ENCODE measurements at regions not wholly inside any gene's neighbourhood (a gene's known extent, or its start where the extent isn't known, plus 50 kb on each side); places are given as distances from the start of the nearest gene placed in this dataset.

GRCh38 chr3:118526758-118527513, 507.7 kb downstream of the IGSF11 start:
- no peak overlapping the region for H2BK20ac ChIP-seq (ENCODE audit: low read length)
- no peak overlapping the region for H2BK12ac ChIP-seq (ENCODE audit: low read depth, low read length)
- no peak overlapping the region for H3K9ac ChIP-seq (replicated peaks in 1 of 4; ENCODE audit: extremely low read depth in 1 of 4, low read depth in 3 of 4, low read length in 3 of 4)
- ChIA-PET CTCF (ENCODE audit: partially characterized antibody) (no interaction called here), POLR2A (ENCODE audit: partially characterized antibody) (no interaction called here)
- DNase-seq (ENCODE audit: low read depth in 1 of 2, low spot score in 2 of 2) (no peak), FAIRE-seq (no peak)
- 90% methylated on average over 1 of the region's 1 CpG; no CpG with 5 or more reads in 1 of the 2 experiments for WGBS, 2 experiments (ENCODE audit: extremely low coverage in 1 of 2, insufficient coverage in 1 of 2, insufficient read length in 1 of 2, insufficient replicate concordance in 2 of 2, low coverage in 1 of 2, low lambda C conversion rate in 2 of 2, missing lambda C conversion rate in 1 of 2)
- H2AFZ ChIP-seq (ENCODE audit: low read length), result 0 out of 2 replicates have a peak overlapping the region, but pooled peaks have one; percentile 67
- H3K4ac ChIP-seq (replicated peaks; ENCODE audit: insufficient read length, low read depth, low read length), result no peak overlapping the region
- H2BK5ac ChIP-seq (ENCODE audit: low read depth, low read length), result no peak overlapping the region
- H3K23me2 ChIP-seq (ENCODE audit: low read depth, low read length), result no peaks in the 10 kb centered on the region
- no peak overlapping the region for H4K5ac ChIP-seq (ENCODE audit: insufficient read length, low read depth, low read length)
- no peaks in the 10 kb centered on the region for H3K79me2 ChIP-seq (ENCODE audit: control insufficient read depth in 1 of 2, insufficient read depth in 2 of 2, low read length in 2 of 2)
- no peak overlapping the region for H3K14ac ChIP-seq (ENCODE audit: insufficient read length)
- no peak overlapping the region for H2BK120ac ChIP-seq (replicated peaks; ENCODE audit: low read depth, low read length)
- no peaks in the 10 kb centered on the region for H4K20me1 ChIP-seq (replicated peaks in 1 of 2; ENCODE audit: control insufficient read depth in 1 of 2, insufficient read depth in 2 of 2, low read length in 2 of 2)
- H2AK5ac ChIP-seq (ENCODE audit: low read depth, low read length), result no peak overlapping the region
- no peaks in the 10 kb centered on the region for H3K27me3 ChIP-seq (replicated peaks in 1 of 4; ENCODE audit: control insufficient read depth in 3 of 4, extremely low read depth in 1 of 4, insufficient read depth in 3 of 4, low read length in 3 of 4)
- no peak overlapping the region for H3K27ac ChIP-seq (ENCODE audit: low read depth, low read length)
- H3K4me2 ChIP-seq (ENCODE audit: insufficient read depth in 1 of 2, low read depth in 2 of 2, low read length in 2 of 2), result no peak overlapping the region
- H4K91ac ChIP-seq (replicated peaks; ENCODE audit: insufficient read length, low read length), result no peak overlapping the region
- H2BK15ac ChIP-seq (ENCODE audit: low read length), result no peak overlapping the region
- TF ChIP-seq JUN (IDR thresholded peaks at IDR 0.05; ENCODE audit: low read depth, low read length) (no peak), NANOG (IDR thresholded peaks at IDR 0.05; ENCODE audit: insufficient read depth, low read depth, low read length, poor library complexity, severe bottlenecking) (no peak), ASH2L (IDR thresholded peaks at IDR 0.05; ENCODE audit: low read length) (no peak), RAD21 (IDR thresholded peaks at IDR 0.05 in 1 of 2, conservative IDR thresholded peaks at IDR 0.05 in 1 of 2; ENCODE audit: low read depth in 2 of 2, low read length in 2 of 2) (no peak), CBX8 (IDR thresholded peaks at IDR 0.05; ENCODE audit: borderline replicate concordance, low read depth, low read length) (no peak), SUZ12 (IDR thresholded peaks at IDR 0.05; ENCODE audit: low read length) (no peak), CTBP2 (IDR thresholded peaks at IDR 0.05; ENCODE audit: borderline replicate concordance, insufficient read depth, insufficient read length, low read length) (no peak), TAF1 (IDR thresholded peaks at IDR 0.05; ENCODE audit: low read depth, low read length) (no peak)
- no peaks in the 10 kb centered on the region for H3K79me1 ChIP-seq (ENCODE audit: low read depth, low read length)
- H4K8ac ChIP-seq (ENCODE audit: extremely low read depth, insufficient read depth, low read length), result no peak overlapping the region
- H3K9me3 ChIP-seq (ENCODE audit: insufficient read depth in 2 of 2, low read depth in 1 of 2, low read length in 1 of 2), result no peaks in the 10 kb centered on the region; a peak in 1 of 4 replicates
- no peaks in the 10 kb centered on the region for H3K36me3 ChIP-seq (ENCODE audit: control insufficient read depth in 2 of 4, insufficient read depth in 4 of 4, low read length in 3 of 4)
- H3K56ac ChIP-seq (replicated peaks; ENCODE audit: insufficient read length, low read depth, low read length), result no peak overlapping the region
- H3K4me1 ChIP-seq (replicated peaks in 1 of 4; ENCODE audit: control insufficient read depth in 3 of 4, insufficient read depth in 4 of 4, low read length in 3 of 4), result no peaks in the 10 kb centered on the region
- H3K23ac ChIP-seq (ENCODE audit: insufficient read length), result no peak overlapping the region
- no peak overlapping the region for H3K18ac ChIP-seq (ENCODE audit: extremely low read depth, low read length)
- no peak overlapping the region for H3K4me3 ChIP-seq (ENCODE audit: extremely low read depth in 1 of 4, insufficient read depth in 2 of 4, low read depth in 3 of 4, low read length in 4 of 4)
